Breast epithelium (tissue), 3 donors: ENCODE measurements at regions not wholly inside any gene's neighbourhood (a gene's known extent, or its start where the extent isn't known, plus 50 kb on each side); places are given as distances from the start of the nearest gene placed in this dataset.

Experiments used
- CTCF ChIP-seq, 3 donors: fragments of 450-650 bp; IDR thresholded peaks; one replicate each; pipeline ENCODE4 v1.5.1; 2016 to 2017; ENCODE audit warnings: antibody characterized with exemption in 3 of 3, mild to moderate bottlenecking in 3 of 3, moderate library complexity in 3 of 3
- POLR2A ChIP-seq: fragments of 450-650 bp; IDR thresholded peaks from one replicate; pipeline ENCODE4 v1.6.1; 2016; ENCODE audit warnings: antibody characterized with exemption, mild to moderate bottlenecking, moderate library complexity
- POLR2AphosphoS5 ChIP-seq, 3 donors: sonication (generic); formaldehyde crosslinking; IDR thresholded peaks; one replicate each; pipeline ENCODE4 v1.6.1; 2017; ENCODE audit warnings: antibody characterized with exemption in 3 of 3

GRCh38 chr1:10896673-10897072, 100.2 kb upstream of the CASZ1 start:
- TF ChIP-seq CTCF (IDR thresholded peaks at IDR 0.05) (no peak), POLR2A (no peak), POLR2AphosphoS5 (IDR thresholded peaks at IDR 0.05) (no peak)
